Nephron (organoid): ENCODE measurements at regions not wholly inside any gene's neighbourhood (a gene's known extent, or its start where the extent isn't known, plus 50 kb on each side); places are given as distances from the start of the nearest gene placed in this dataset.
A peak's percentile ranks its signal among the peaks of the same experiment; 100 is the strongest.

Experiments used
- H3K27ac Mint-ChIP-seq, 3 experiments: 2 replicates each; pipeline ENCODE4 v1.8.0; 2020; ENCODE audit warnings: mixed read lengths in 3 of 3, mild to moderate bottlenecking in 2 of 3, moderate library complexity in 1 of 3
- H3K27me3 Mint-ChIP-seq: 2 replicates; pipeline ENCODE4 v1.8.0; 2021; ENCODE audit warnings: low read depth, mild to moderate bottlenecking, moderate library complexity, mixed read lengths
- H3K36me3 Mint-ChIP-seq: 2 replicates; pipeline ENCODE4 v1.8.0; 2020; ENCODE audit warnings: low read depth, mixed read lengths
- H3K4me1 Mint-ChIP-seq: 2 replicates; pipeline ENCODE4 v1.8.0; 2020; ENCODE audit warnings: mixed read lengths
- H3K4me3 Mint-ChIP-seq, 3 experiments: 2 replicates each; pipeline ENCODE4 v1.8.0; 2020; ENCODE audit warnings: mild to moderate bottlenecking in 3 of 3, mixed read lengths in 3 of 3, moderate library complexity in 2 of 3
- H3K9me3 Mint-ChIP-seq: 2 replicates; pipeline ENCODE4 v1.8.0; 2020; ENCODE audit warnings: mixed read lengths
- TF ChIP-seq, protein P1 (sequence below), 3 experiments: fragments of 200-600 bp; sonication (generic); IDR thresholded peaks; one replicate each; pipeline ENCODE4 v1.5.0; 2021; ENCODE audit warnings: antibody characterized with exemption in 3 of 3; ENCODE audit not compliant: unreplicated experiment in 3 of 3

DNA sequence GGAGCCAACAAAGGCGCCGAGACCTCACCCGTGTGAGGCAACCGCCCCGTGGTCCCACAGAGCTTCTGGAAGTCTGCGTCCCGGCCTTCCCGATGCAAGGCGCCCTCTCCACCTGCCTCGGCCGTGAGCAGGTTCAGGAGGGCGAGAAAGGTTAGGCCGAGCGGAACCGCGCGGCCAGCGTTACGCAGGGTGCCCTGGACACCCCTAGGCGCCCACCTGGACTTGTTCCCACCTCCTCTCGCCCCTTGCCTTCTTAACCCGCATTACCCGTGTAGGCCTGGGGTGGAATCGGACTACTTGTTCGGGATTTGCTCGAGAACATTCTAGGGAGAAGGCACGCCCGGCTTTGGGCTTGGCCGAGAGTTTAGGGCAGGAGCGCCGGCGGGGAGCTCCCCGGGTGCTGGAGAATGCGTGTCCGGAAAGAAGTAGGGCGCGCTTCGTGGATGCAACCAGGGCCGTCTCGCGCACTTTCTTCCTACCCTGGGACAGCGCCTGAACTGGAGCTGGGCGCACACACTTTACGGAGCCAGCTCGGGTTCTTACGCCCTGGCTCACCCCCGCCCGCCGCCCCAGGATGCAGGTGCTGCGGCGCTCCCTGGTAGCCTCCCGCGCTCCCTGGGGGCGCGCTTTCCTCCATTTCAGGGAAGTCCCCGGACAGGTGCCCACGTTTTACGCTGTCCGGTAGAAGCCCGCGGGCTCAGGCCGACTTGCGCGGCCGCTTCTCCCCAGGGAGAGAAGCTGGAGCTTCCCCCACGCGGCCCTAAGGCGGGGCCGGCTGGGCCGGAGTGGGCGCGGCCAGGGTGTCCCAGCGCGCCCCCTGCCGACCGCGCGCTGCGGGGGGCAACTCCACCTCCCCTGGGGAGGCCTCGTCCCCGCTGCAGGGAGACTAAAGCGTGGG is 74.5 kb downstream of the INSIG1 start:
- Mint-ChIP-seq H3K36me3 (no peaks in the 10 kb centered on the region), H3K27me3 (peaks cover 91% of the 10 kb centered on the region), H3K9me3 (peaks cover 12% of the 10 kb centered on the region), H3K27ac (no peak overlapping the region), H3K4me3 (no peak overlapping the region), H3K4me1 (peaks cover 25% of the 10 kb centered on the region)
- TF ChIP-seq, protein P1, sequence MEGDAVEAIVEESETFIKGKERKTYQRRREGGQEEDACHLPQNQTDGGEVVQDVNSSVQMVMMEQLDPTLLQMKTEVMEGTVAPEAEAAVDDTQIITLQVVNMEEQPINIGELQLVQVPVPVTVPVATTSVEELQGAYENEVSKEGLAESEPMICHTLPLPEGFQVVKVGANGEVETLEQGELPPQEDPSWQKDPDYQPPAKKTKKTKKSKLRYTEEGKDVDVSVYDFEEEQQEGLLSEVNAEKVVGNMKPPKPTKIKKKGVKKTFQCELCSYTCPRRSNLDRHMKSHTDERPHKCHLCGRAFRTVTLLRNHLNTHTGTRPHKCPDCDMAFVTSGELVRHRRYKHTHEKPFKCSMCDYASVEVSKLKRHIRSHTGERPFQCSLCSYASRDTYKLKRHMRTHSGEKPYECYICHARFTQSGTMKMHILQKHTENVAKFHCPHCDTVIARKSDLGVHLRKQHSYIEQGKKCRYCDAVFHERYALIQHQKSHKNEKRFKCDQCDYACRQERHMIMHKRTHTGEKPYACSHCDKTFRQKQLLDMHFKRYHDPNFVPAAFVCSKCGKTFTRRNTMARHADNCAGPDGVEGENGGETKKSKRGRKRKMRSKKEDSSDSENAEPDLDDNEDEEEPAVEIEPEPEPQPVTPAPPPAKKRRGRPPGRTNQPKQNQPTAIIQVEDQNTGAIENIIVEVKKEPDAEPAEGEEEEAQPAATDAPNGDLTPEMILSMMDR (IDR thresholded peaks at IDR 0.05; ENCODE audit: unreplicated experiment in 3 of 3), result peak in 1 of 3 experiments; percentile 33

DNA sequence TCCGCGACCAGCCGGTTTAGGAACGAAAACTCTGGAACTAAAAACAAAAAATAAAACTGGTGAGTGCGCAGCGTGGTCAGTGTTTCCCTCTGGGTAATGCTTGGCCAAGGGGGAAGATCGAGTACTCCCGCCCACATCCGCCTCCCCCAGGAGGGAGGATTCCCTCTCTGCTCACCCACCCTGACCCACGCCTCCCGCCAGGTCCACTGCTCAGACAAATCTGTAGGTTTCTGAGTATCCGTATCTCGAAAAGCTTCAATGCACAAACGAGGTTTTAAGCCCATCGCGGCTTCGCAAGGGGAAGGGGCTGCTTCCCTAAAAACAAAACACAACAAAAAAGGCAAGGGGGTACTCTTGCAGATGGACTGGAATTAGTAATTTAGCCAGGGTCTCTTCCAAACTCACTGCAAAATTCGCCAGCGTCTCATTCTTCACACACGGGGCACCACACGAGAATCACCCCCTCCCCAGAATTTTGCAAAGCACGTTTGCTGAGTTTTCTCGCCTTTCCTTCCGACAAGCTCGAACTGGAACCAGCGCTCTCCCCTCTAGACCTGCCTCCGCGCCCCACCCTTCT is 75.2 kb downstream of the INSIG1 start:
- no peak overlapping the region for H3K27ac Mint-ChIP-seq

DNA sequence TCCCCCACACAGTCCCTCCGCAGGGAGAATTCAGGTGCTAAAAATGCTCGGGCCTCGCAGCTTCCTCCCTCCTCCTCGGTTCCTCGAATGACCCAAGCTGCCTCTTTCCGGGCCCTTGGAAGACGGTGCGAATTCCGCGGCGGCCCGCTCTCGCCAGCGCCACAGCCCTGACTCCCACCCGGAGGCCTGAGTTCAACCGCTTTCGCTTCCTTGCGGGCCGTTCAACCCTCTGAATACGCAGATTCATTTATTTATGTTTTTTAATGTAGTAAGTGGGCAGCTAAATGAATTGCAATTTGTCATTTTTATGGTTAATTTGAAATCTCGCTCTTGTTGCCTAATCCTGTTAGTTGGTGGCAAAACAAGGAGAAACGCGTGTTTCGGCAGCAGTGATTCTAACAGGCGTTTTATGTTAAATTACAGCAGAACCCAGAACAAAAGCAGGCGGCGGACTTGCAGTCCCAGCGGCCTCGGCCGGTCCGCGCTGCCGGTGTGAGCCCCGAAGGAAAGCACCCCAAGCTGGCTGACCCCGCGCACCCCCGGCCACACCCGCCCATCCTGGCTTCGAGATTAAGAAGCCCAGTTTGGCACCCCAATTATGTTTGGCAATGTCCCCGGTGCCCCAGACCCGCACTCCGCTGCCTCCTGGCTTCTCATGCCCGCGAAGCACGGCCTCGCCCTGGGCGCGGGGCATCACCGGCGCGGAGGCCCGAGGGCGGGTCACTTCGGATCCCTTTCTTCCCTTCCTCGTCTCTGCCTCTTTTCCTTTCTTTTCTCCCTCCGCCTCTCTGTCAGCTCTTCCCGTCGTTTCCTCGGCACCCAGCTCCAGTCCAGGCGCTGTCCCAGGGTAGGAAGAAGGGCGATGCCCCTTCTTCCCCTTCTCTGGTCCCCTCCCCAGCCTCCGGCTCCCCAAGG is 75.9 kb downstream of the INSIG1 start:
- peaks cover 30% of the 10 kb centered on the region for H3K4me1 Mint-ChIP-seq
- H3K27ac Mint-ChIP-seq, result no peak overlapping the region
- H3K9me3 Mint-ChIP-seq, result peaks cover 12% of the 10 kb centered on the region
- TF ChIP-seq, protein P1 (IDR thresholded peaks at IDR 0.05; ENCODE audit: unreplicated experiment in 3 of 3), result no peak
- peak overlapping the region; percentile 51 to 64 (median 63) for H3K4me3 Mint-ChIP-seq
- peaks cover 100% of the 10 kb centered on the region for H3K27me3 Mint-ChIP-seq
- H3K36me3 Mint-ChIP-seq, result no peaks in the 10 kb centered on the region

More for the DNA sequence above, 75.2 kb downstream of the INSIG1 start:
- Mint-ChIP-seq H3K4me3 (peak overlapping the region; percentile 49 to 64 (median 63)), H3K4me1 (peaks cover 25% of the 10 kb centered on the region), H3K27me3 (peaks cover 98% of the 10 kb centered on the region), H3K9me3 (peaks cover 12% of the 10 kb centered on the region), H3K36me3 (no peaks in the 10 kb centered on the region)
- TF ChIP-seq, protein P1 (IDR thresholded peaks at IDR 0.05; ENCODE audit: unreplicated experiment in 3 of 3), result no peak

DNA sequence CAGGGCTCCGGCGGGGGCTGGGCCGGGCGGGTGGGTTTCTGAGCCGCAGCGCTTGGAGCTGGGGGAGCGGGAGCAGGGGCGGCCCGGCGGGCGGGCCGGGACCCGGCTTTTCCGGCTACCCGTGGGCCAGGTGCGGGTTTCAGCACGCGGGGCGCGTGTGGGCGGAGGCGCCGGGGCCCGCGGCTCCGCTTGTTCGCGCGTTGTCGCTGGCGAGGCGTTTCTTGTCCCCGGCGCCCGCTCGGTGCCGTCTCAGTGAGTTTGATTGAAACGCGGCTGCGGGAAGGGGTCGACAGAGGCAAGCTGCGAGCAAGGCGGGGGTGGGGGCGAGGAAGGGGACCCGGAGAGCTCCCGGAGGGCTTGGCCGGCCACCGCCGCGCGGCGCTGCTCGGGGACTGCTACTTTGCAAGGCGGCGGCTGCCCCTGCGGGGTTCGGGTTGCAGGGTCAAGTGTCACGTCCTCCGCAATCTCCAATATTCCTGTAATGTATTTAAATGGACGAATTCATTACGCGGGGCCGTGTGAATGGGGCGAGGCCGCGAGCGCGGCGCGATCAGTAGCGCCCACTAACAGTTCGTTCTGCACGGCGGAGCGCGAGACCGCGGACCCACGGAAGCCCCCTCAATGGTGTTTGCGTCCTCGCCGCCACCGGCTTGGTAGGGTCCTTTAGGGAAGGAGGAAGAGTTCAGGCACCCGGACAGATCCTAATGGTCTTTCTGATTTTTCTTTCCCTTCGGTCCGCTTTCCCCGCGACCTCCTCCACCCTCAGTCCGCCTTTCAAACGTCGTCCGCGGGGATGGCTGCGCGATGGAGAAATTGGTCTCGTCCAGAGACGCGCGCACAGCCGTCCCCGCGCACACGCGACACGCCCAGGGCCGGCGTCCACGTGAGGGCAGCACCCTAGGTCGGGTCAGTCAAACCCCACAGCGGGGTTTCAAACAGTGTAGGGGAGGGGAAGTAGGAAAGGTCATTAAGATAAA is 76.9 kb downstream of the INSIG1 start:
- peaks cover 100% of the 10 kb centered on the region for H3K27me3 Mint-ChIP-seq
- H3K27ac Mint-ChIP-seq, result no peak overlapping the region
- H3K4me3 Mint-ChIP-seq, result peak overlapping the region; percentile 47 to 65 (median 54)
- peaks cover 31% of the 10 kb centered on the region for H3K4me1 Mint-ChIP-seq
- H3K36me3 Mint-ChIP-seq, result no peaks in the 10 kb centered on the region
- peaks cover 9% of the 10 kb centered on the region for H3K9me3 Mint-ChIP-seq
- TF ChIP-seq, protein P1 (IDR thresholded peaks at IDR 0.05; ENCODE audit: unreplicated experiment in 3 of 3), result no peak
